HG02763 (cell line): ENCODE measurements at regions not wholly inside any gene's neighbourhood (a gene's known extent, or its start where the extent isn't known, plus 50 kb on each side); places are given as distances from the start of the nearest gene placed in this dataset.
"Not testable (repeated sequence)": the region's sequence is repeated elsewhere in the genome, so short reads cannot be mapped to it uniquely, and the experiment has no call there.

Source experiments
- ATAC-seq: cut with Tn5 transposase; IDR thresholded peaks from one replicate; pipeline ENCODE4 v1.9.1; 2021; ENCODE audit warnings: mild to moderate bottlenecking, moderate library complexity; ENCODE audit not compliant: unreplicated experiment

DNA sequence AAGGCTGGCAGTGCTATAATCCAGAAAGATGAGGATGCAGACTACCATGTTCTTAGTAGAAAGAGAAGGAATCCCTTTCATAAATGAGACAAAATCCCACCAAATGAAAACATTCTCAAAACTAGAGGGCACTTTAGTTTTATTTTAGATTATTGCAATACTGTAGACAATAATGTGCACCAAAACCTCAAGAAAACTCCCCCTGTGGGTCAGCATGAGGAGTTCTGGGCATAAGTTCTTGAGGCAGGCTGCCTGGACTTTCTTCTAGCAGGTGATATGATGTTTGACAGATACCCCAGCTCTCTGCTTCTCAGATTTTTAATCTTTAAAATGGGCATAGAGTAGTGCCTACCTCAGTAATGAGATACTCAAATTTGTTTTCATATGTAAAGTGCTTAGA lies 196.3 kb upstream of the CTNND2 start:
- no peak for ATAC-seq

DNA sequence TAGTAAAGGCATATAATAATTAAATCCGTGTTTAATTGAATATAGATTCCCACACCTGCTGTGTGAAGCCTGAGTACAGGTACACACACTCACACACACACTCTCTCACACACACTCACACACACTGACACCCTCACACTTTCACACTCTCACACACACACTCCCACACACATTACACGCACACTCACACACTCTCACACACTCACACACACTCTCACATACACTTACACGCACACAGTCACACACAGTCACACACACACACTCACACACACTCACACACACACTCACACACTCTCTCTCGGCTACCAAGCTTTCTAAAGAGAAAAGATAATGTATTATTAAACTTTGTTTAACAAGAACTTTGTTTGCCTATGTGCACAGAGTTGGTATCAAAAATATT lies 195.1 kb upstream of the CTNND2 start:
- no peak for ATAC-seq

DNA sequence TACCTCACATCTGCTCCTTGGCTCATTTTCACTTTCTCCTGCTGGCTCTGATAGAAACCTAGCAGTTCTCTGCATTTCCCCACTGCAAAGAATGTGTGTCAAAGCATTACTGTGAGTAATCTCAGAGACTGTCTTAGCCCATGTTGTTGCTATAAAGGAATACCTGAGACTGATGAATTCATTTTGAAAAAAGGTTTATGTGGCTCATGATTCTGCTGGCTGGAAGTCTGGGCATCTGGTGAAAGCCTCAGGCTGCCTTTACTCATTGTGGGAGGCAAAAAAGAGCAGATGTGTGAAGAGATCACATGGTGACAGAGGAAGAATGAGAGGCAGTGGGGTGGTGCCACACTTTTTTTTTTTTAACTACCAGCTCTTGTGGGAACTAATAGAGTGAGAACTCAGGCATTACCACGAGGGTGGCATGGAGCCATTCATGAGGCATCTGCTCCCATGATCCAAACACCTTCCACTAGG lies 191.6 kb upstream of the CTNND2 start:
- ATAC-seq: no peak

DNA sequence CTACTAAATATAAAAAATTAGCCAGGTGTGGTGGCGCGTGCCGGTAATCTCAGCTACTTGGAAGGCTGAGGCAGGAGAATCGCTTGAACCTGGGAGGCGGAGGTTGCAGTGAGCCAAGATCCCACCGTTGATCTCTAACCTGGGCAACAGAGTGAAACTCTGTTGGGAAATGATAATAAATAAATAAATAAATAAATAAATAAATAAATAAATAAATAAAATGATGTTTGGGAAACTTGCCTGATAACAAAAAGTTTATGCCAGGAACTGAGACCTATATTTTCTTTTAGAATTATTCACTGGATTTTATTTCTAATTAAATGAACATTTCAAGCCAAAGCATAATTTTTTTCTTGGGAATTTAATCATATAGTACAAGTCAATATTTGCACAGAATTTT lies 189.3 kb upstream of the CTNND2 start:
- no peak for ATAC-seq

DNA sequence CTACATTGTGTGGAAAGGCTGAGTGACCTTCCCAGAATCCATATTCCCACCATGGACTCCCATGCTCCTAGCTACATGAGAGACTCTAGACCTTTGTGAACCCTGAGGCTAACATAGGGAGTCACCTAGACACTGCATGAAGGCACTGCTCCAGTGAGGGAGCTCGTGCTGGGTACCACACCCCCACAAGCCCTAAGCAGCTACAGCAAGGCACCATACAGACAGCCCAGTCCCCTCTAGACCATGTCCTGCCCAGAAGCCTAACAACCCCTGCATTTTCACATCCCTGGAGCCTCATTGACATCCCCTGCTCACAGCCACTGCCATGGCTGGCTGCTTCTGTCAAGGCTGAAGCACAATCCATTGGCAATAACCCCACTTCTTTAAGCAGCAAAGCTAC lies 176.5 kb upstream of the CTNND2 start:
- ATAC-seq: no peak

DNA sequence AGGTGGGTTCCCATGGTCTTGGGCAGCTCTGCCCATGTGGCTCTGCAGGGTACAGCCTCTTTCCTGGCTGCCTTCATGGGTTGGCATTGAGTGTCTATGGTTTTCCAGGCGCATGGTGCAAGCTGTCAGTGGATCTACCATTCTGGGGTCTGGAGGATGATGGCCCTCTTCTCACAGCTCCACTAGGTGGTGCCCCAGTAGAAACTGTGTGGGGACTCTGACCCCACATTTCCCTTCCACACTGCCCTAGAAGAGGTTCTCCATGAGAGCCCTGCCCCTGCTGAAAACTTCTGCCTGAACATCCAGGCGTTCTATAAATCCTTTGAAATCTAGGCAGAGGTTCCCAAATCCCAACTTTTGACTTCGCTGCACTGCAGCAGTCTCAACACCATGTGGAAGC lies 174.0 kb upstream of the CTNND2 start:
- not testable (repeated sequence) for ATAC-seq

DNA sequence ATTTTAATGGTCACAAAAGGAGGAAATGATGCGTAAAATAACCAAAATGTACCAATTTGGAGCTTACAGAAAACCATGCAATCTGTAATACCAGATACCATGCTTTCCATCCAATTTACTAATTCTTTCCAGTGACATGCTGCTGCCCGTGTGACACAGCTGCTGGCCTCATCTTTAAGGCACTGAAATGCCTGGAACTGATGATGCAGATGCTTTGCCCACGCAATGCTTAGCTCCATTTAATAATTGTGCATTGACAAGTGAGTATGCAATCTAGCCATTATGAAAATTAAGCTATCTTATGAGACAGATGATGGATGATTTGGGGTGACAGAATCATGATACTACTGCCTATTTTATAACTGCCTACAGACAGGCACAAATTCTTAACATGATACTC lies 169.2 kb upstream of the CTNND2 start:
- ATAC-seq: no peak

DNA sequence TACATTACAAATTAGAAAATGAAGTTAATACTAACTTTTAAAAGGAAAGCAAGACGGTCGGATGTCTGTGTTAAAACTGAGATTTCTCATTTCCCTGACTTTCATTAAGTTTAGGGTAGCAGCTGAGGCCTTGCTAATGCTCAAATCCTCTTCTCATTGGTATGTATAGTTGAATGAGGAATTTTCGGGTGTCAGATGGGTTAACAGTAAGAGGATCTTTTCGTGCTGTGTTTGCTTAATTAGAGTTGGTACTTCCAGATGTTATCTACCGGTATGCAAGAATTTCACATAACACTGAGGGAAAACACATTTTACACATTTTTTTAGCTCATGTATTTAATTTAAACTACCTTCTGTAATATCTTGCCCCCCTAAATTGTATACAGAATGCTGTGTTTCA lies 168.2 kb upstream of the CTNND2 start:
- ATAC-seq: no peak

DNA sequence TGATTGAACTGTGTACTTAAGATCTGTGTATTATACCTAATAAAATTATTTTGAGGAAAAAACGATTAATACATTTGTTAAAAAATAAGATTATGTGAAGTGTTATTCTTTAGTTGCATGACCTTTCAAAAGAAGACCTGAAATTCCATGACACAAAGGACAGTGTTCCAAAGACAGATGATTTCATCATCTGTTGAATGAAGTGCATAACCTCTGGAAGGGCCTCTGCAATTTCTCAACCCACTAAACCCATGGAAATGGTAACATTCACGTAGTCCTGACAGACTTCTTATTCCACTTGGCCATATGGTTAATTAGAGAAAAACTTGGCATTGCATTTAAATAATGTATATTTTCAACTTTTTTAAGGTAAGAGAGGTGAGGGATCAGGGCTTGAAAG lies 167.2 kb upstream of the CTNND2 start:
- ATAC-seq: no peak

DNA sequence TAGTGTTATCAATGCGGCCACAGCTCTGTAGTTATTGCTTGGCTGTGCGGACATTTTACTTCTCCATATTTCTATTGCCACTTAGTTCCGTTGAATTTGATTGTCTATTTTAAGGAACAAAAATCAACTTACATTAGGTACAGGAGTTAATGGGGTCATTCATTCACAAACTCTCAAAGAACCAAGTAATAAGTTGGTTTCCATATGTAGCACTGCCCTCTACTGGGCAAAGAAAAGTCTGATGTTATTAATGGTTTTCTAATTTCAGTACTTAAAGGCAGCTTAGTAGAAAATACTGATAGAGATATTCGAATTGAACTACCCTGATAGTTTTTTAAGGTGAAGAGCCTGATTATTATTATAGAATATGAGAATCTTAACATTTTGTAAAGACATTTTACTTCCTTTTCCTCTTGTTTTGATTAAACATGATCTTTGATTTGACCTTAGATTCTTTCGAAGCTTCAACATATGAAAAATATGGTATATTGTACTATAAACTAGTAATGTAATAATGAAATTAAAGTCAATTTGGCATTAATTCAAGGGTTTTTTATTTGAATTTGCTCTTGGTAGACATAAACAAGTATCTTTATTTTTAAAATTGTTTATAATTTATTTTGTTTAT lies 119.5 kb upstream of the CTNND2 start:
- ATAC-seq: no peak

DNA sequence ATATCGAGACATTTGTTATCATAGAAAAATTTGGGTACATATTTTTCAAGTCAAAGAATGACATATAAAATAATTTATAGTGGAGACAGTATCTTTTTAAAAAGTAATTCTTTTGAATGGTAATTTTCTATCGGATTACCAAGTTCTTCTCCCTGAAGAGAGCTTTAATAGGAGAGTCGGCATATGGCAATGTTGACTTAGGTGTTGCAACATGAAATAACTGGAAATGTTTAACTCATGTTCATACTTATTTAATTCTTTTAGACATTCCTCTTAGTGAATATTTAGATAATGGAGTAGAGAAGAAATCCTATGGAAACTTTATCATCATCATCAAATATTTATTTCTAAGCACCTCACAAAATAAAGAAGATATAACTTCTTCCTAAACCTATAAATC lies 118.2 kb upstream of the CTNND2 start:
- ATAC-seq: no peak

DNA sequence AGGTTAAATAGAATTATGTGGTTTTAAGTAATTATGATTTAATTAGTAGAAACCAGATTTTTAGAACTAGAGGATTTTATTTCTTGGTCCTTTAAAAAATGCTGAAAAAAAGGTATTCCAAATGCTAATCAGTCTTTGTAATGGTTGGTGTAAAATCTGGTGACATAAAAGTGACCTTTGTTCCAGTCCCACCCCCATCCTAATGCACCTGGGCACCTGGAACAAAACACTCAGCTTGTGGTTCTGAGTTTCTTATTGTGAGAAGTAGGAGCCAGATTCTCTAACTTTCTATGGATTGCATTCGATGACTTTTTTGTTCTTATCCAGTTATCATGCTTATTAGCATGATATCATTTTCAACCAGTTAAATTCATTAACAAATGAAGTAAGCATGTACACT lies 115.1 kb upstream of the CTNND2 start:
- ATAC-seq: no peak

DNA sequence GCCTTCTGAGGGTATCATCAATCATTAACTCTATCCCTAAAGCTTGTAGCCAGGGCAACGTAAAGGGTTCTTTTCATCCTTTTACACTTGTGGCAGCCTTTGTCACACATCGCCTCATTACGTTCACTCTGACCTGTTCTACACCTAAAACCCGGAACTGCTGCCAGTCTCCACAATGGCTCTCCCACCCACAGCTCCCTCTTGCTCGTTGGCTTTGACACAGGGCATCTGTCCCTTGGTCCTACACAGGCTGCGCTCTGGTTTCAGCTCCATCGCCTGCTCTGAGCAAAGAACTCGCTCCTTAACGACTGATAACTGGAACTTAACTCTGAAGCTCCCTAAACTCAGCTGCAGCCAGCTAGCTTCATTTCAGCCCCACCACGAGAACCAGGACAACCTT lies 112.8 kb upstream of the CTNND2 start:
- no peak for ATAC-seq

DNA sequence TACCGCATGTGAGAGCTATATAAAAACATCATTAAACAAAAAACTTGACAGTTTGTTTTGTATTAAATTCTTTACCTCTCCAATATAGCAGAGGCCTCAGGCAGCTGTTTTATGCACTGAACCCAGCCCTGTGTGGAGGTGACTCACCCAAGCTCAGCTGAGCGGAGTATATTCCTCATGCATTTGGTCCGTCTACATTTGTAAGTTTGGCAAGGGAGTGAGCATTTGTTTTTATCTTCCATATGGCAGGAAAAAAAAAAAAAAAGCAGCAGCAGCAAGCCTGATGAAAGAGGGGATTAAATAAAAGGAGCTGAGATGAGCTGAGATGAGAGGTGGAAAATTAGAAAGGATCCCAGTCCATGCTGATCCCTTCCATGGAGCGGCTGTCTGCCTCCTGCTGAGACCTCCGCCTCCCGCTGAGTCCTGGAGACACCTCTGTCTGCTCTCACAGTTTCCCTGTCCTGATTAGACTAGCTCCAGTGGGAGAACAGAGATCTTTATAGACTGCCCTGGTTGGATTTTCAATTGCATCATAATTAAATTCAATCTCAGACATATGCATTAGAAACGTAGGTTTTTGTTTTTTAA lies 112.0 kb upstream of the CTNND2 start:
- ATAC-seq: no peak

DNA sequence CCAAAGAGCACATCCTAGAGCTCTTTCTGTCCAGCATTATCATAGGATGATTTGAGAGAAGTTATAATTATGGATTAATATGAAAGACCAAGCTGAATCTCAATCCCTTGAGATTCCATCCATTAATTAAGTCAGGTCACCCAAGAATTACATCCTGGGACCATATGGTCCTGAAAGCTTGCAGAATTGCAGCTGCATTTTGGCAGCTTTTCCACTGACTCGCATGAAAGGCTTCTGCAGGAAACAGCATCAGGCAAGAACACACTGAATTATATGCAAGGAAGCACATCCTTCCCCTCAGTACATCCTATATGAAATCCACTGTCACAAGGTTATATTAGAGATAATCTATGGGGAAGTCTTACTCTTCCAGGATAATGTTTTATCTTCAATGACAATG lies 109.1 kb upstream of the CTNND2 start:
- ATAC-seq: no peak

DNA sequence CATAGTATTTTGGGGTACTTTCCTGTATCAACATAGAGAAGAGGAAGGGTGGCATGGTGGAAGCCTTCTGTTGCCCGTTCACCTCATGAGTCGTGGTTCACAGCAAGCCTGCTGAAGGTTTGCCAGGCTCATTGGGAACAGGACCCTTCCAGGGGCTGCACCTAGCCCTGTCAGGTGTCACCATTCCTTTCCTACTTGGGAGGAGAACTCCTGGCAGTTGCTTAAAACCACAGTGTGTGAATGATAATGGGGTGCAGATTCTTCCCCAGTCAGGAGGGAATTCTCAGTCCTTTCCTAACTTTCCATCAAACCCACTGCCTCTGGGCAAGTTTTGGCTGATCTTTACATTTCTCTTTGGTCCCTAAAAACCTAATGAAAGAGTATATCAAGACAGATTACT lies 99.4 kb upstream of the CTNND2 start:
- no peak for ATAC-seq

DNA sequence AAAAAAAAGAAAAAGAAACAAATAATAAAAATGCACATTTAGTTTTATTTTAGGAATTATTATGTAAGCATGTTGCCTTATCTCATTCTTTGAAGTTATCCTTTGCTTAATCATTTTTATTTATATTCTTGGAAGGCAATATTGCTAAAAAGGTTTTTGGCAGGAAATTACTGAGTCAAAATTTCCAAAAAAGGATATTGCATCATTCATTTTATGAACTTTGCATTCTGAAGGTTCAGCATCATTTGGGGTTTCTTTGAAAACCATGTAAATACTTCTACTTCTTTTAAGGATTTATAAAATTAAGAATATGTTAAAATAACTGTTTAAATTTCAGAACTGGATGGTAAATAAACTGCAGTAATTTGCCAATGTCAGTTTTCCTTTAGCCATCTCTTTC lies 94.2 kb upstream of the CTNND2 start:
- ATAC-seq: no peak

DNA sequence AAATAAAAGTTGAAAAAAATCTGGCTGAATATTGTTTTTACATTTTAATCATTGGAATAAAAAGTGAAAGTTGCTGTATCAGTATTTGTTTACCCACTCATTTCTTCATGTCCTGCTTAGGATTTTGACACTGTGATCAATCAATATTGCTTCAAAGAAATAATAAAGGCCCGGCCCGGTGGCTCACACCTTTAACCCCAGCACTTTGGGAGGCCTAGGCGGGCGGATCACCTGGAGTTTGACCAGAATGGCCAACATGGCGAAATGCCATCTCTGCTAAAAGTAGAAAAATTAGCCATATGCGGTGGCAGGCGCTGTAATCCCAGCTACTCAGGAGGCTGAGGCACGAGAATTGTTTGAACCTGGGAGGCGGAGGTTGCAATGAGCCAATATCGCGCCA lies 93.7 kb upstream of the CTNND2 start:
- no peak for ATAC-seq

DNA sequence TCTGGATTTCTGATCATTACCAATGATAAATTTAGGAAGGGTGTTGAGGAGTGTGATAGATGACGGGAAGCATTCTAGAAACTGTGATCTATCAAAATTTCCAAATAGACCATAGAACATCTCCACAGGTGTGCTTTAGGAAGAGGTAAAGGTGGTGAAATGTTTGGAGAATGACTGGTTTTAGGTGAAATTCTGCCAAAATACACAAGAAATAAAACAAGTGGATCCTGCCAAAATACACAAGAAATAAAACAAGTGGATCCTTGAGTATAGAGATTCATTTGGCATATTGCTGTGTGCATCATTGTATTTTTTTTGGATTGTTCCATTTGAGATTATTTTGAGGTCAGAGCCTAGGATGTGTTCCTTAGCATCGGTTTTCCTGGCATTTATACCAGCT lies 88.3 kb upstream of the CTNND2 start:
- ATAC-seq: no peak

DNA sequence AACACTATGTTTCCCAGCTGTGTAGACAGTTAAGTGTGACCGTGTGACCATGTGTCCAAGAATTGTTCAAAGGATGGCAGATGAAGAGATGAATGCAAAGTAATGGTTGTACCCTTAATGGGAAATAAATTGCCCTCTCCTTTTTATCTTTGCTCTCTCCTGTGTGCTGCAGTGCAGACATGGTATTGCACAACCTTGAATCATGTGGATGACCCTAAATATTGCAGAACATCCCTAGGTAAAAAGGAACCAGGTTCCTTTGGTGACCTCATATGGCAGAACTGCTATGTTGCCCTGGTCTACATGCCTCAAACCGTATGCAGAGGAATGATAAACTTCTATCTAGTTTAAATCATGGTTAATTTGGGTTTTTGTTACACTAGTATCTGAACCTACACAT lies 81.7 kb upstream of the CTNND2 start:
- ATAC-seq: no peak

DNA sequence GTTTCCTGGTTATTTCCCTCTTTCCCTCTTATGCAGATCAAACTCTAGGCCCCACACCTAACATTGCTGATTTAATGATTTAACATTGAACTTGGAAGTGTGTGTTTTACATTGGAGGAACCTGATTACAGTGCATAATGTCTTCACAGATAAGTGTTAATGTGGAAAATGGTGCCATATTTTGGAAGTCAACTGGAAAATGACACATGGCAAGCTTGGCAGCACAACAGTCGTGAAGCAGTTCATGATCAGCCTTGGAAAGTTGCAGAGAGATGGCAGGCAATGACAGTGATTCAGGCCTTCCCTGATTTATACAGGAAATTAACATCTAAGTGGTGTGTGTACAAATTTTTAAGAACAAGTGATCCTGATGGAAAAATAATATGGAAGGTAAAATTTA lies 80.0 kb upstream of the CTNND2 start:
- no peak for ATAC-seq

DNA sequence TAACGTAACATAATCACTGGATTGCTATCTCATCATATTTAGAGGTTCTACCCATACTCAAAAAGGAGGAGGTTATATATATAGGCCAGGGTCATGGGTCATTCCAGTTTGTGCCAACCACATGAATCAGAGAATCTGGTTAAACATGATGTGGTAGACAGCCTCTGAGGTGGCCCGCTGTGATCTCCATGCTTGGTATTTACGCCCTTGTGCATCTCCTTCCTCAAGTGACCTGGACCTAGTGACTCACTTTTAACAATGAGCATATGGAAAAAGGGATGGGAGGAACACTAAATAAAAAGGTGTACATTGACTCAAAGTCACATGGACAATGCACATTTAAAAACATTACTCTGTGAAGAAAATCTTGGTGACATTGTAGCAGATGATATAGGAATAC lies 77.7 kb upstream of the CTNND2 start:
- ATAC-seq: no peak

DNA sequence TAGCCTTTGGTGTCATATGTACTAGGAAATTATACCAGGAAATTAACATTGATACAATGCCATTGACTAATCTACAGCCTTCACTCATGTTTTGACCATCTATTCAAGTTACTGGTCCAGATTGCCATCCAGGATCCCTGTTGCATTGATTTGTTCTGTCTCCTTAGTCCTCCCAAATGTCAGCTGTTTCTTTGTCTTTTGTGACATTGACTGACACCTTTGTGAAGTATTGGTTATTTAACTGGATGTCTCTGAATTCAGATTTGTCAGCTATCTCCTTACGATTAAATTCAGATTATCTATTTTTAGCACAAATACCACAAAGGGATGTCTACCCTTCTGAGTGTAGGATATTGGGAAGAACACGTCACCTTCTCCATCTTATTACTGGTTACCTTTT lies 73.7 kb upstream of the CTNND2 start:
- no peak for ATAC-seq
